ENCODE measurements at regions not wholly inside any gene's neighbourhood (a gene's known extent, or its start where the extent isn't known, plus 50 kb on each side); places are given as distances from the start of the nearest gene placed in this dataset.
"Not testable (repeated sequence)": the region's sequence is repeated elsewhere in the genome, so short reads cannot be mapped to it uniquely, and the experiment has no call there.

GRCh38 chr15:99819981-99820718 lies 86.9 kb upstream of the LYSMD4 start:
- intact Hi-C loops (cut with DNase I, micrococcal nuclease): no loop called here
- H3K9me3 Mint-ChIP-seq (ENCODE audit: low read depth): peaks cover 6% of the 10 kb centered on the region
- ChIA-PET POLR2A (no interaction called here), CTCF (no interaction called here)
- H3K4me3 Mint-ChIP-seq: no peak overlapping the region
- DNase-seq (no peak), ATAC-seq (no peak)
- H3K27me3 Mint-ChIP-seq: no peaks in the 10 kb centered on the region
- peaks cover 38% of the 10 kb centered on the region for H3K4me1 Mint-ChIP-seq
- no peak overlapping the region for H3K27ac Mint-ChIP-seq
- peaks cover 73% of the 10 kb centered on the region for H3K36me3 Mint-ChIP-seq (ENCODE audit: low read depth)

- ATAC-seq (no peak), DNase-seq (no peak)
- CTCF ChIA-PET: no interaction called here
- POLR2A ChIA-PET: no interaction called here
- Mint-ChIP-seq H3K36me3 (ENCODE audit: low read depth) (peaks cover 65% of the 10 kb centered on the region), H3K27me3 (no peaks in the 10 kb centered on the region), H3K9me3 (ENCODE audit: low read depth) (peaks cover 2% of the 10 kb centered on the region), H3K27ac (no peak overlapping the region), H3K4me3 (no peak overlapping the region), H3K4me1 (peaks cover 27% of the 10 kb centered on the region)
- intact Hi-C loops (cut with DNase I, micrococcal nuclease): no loop called here
Observed at GRCh38 chr15:99818872-99819271, 85.6 kb upstream of the LYSMD4 start.

DNA sequence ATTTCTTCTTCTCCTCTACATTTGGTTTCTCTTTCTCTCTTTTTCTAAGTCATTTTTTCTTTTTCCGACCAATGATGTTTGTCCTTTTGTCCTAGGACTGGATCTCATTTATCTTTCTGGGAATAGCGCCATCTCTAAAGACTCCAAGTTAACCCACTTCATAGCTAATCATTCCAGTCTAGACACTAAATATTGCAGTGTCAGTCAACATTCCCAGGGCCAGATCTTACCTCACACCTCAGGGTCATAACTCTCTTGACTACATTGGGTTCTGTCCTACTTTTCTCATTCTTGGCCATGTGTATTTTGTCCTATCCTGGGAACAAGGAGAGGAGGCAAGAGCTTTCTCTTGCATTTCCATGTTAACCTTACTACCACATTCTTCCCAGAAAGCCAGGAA lies 83.6 kb upstream of the LYSMD4 start:
- H3K27ac Mint-ChIP-seq; H3K9me3 Mint-ChIP-seq (ENCODE audit: low read depth); H3K27me3 Mint-ChIP-seq; ATAC-seq; intact Hi-C loops (cut with DNase I, micrococcal nuclease); POLR2A ChIA-PET; DNase-seq; H3K4me3 Mint-ChIP-seq: not testable (repeated sequence)
- peaks cover 68% of the 10 kb centered on the region for H3K36me3 Mint-ChIP-seq (ENCODE audit: low read depth)
- H3K4me1 Mint-ChIP-seq: peaks cover 30% of the 10 kb centered on the region
- CTCF ChIA-PET: interaction anchor here (1.0 kb wide), 1 partner anchor 9 kb away, joined by 3 read pairs; no protein-coding TSS in a partner anchor

- H3K27me3 Mint-ChIP-seq; H3K9me3 Mint-ChIP-seq (ENCODE audit: low read depth); DNase-seq; POLR2A ChIA-PET: not testable (repeated sequence)
- CTCF ChIA-PET: interaction anchor here (2.1 to 2.5 kb wide), 2 partner anchors 13 to 16 kb away, joined by 5 to 9 read pairs; no protein-coding TSS in a partner anchor
- Mint-ChIP-seq H3K36me3 (ENCODE audit: low read depth) (peaks cover 44% of the 10 kb centered on the region), H3K4me1 (peaks cover 26% of the 10 kb centered on the region), H3K27ac (peak overlapping the region; percentile 92), H3K4me3 (peak overlapping the region; percentile 67)
- ATAC-seq: peak; percentile 67
- intact Hi-C loops (cut with DNase I, micrococcal nuclease): loop anchor here (1.0 to 5.0 kb wide), 5 partner anchors 16 to 117 kb away; no protein-coding TSS in a partner anchor
Observed at GRCh38 chr15:99810663-99811062, 77.4 kb upstream of the LYSMD4 start.

GRCh38 chr15:99799854-99800250 lies 66.6 kb upstream of the LYSMD4 start:
- DNase-seq; H3K4me1 Mint-ChIP-seq; H3K4me3 Mint-ChIP-seq; intact Hi-C loops (cut with DNase I, micrococcal nuclease); H3K27ac Mint-ChIP-seq; H3K27me3 Mint-ChIP-seq; H3K9me3 Mint-ChIP-seq (ENCODE audit: low read depth); POLR2A ChIA-PET; ATAC-seq; H3K36me3 Mint-ChIP-seq (ENCODE audit: low read depth): not testable (repeated sequence)
- CTCF ChIA-PET: interaction anchor here (0.6 kb wide), 1 partner anchor 1998 kb away, joined by 3 read pairs; no protein-coding TSS in a partner anchor

GRCh38 chr15:99799182-99799853 lies 66.1 kb upstream of the LYSMD4 start:
- H3K27ac Mint-ChIP-seq; ATAC-seq; H3K27me3 Mint-ChIP-seq; POLR2A ChIA-PET; H3K4me1 Mint-ChIP-seq; intact Hi-C loops (cut with DNase I, micrococcal nuclease); H3K9me3 Mint-ChIP-seq (ENCODE audit: low read depth); DNase-seq; H3K36me3 Mint-ChIP-seq (ENCODE audit: low read depth); H3K4me3 Mint-ChIP-seq: not testable (repeated sequence)
- CTCF ChIA-PET: interaction anchor here (0.6 kb wide), 2 partner anchors 25 to 1998 kb away, joined by 3 read pairs; no protein-coding TSS in a partner anchor

DNA sequence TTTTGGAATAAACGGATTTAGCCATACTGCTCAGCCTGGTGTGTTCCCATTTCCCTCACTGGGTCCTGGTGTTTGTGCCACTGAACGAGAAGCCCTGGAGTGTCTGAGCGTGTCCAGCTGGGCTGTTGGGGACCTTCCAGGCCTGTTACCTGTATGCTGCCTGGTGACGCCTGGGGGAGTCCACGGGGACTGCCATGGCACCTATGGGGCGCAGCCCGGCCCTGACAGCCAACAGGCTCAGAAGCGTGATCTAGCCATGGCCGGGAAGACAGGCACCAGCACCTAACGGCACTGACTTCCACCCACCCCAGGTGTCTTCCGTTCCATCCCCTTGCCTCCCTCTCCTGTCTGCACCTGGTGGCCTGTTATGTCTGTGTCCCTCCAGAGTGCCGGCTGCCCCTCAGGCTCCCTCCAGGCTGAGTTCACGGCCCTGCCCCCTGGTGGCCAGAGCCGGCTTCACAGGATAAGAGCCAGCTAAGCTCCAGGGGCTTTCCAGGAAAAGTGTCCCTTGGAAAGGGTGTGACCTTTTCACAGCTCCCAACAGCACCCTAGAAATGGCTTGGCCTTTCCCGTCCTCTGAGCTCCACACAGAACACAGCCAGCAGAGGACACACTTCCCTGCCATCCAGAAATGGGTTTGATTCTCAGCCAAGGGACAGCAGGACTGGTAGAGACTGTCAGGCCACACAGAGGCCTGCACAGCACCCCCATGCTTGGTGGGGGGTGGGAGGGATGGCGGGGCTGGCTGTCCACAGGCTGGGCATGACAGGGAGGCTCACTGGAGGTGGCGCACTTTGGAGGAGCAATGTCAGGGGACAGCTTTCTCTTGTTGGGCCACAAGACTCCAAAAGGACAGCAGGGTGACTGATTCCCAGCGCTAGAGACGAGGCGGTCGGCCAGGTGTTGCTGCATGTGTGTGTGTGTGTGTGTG lies 64.0 kb upstream of the LYSMD4 start:
- ATAC-seq; H3K9me3 Mint-ChIP-seq (ENCODE audit: low read depth); DNase-seq; intact Hi-C loops (cut with DNase I, micrococcal nuclease); H3K4me3 Mint-ChIP-seq; H3K4me1 Mint-ChIP-seq; H3K36me3 Mint-ChIP-seq (ENCODE audit: low read depth); H3K27me3 Mint-ChIP-seq; H3K27ac Mint-ChIP-seq; POLR2A ChIA-PET: not testable (repeated sequence)
- CTCF ChIA-PET: interaction anchor here (0.7 kb wide), 1 partner anchor 1969 kb away, joined by 3 read pairs; no protein-coding TSS in a partner anchor

DNA sequence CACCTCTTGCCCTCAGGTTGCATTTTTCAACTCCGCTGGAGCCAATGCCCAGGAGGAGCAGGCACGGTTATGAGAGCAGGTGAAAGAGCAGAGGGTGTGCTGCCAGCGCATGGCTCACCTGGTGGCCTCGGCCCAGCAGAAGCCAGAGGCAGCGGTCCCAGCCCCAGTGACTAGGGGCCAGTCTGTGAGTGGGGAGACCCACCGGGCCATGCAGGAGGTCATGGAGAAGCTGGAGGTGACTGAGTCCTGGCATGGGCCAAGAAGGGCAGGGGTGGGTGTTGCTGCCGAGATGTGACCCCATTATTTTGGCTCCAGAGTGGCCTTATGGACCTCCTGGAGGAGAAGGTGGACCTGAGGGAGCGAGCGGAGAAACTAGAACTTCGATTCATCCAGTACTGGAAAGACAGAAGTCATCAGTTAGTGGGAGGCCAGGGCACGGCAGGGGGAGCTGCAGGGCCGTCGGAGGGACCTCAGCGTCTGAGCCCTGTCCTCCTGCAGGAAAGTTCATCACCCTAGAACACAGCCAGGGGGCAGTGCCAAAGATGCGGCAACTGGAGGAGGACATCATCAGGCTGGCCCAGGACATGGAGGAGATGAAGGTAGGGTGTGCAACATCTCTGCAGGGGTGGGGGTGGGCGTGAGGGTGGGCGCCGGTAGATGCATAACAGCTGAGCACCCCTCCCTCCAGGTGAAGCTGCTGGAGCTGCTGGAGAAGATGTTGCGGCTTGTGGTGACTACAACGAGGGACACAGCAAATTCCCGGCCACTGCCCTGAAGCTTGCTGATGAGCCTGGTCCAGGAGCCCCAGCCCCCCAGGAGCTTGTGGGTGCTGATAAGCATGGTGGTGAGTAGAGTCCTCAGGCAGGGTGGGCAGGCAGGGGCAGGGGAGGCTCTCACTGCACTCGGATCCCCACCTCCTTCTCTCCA lies 58.9 kb upstream of the LYSMD4 start:
- H3K27me3 Mint-ChIP-seq; H3K36me3 Mint-ChIP-seq (ENCODE audit: low read depth); H3K4me1 Mint-ChIP-seq; CTCF ChIA-PET; H3K27ac Mint-ChIP-seq; intact Hi-C loops (cut with DNase I, micrococcal nuclease); H3K9me3 Mint-ChIP-seq (ENCODE audit: low read depth); H3K4me3 Mint-ChIP-seq: not testable (repeated sequence)
- DNase-seq (peak; percentile 40), ATAC-seq (peak; percentile 23)
- POLR2A ChIA-PET: interaction anchor here (0.6 kb wide), 1 partner anchor 941 kb away, joined by 3 read pairs; no protein-coding TSS in a partner anchor

DNA sequence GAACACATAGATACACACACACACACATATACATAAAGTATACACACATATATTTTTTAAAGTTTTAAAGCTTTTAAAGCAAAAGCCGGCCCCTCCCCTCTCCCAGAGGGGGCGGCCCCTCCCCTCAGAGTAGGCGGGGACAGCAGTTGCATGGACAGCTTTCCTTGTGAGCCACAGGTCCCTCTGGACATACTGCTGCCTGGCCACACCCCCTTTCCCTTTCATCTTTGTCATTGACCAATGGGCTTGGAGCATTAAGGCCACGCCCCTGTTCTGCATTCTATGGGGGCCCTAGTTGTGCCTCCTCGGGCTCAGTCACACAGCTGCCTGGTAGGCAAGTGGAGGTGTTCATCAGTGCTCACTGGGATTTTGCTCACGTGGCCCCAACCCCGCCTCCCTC lies 57.5 kb upstream of the LYSMD4 start:
- H3K36me3 Mint-ChIP-seq (ENCODE audit: low read depth); intact Hi-C loops (cut with DNase I, micrococcal nuclease); DNase-seq; H3K4me3 Mint-ChIP-seq; H3K27ac Mint-ChIP-seq; POLR2A ChIA-PET; H3K27me3 Mint-ChIP-seq; ATAC-seq; H3K9me3 Mint-ChIP-seq (ENCODE audit: low read depth); H3K4me1 Mint-ChIP-seq: not testable (repeated sequence)
- CTCF ChIA-PET: interaction anchor here (1.2 kb wide), 1 partner anchor 509 kb away, joined by 3 read pairs; no protein-coding TSS in a partner anchor

GRCh38 chr15:99788156-99788555 lies 54.9 kb upstream of the LYSMD4 start:
- H3K4me1 Mint-ChIP-seq: no peaks in the 10 kb centered on the region
- CTCF ChIA-PET: no interaction called here
- H3K27ac Mint-ChIP-seq: no peak overlapping the region
- H3K4me3 Mint-ChIP-seq: no peak overlapping the region
- peaks cover 2% of the 10 kb centered on the region for H3K27me3 Mint-ChIP-seq
- no peaks in the 10 kb centered on the region for H3K36me3 Mint-ChIP-seq (ENCODE audit: low read depth)
- ATAC-seq (no peak), DNase-seq (no peak)
- H3K9me3 Mint-ChIP-seq (ENCODE audit: low read depth): no peaks in the 10 kb centered on the region
- intact Hi-C loops (cut with DNase I, micrococcal nuclease): no loop called here
- POLR2A ChIA-PET: no interaction called here

Data from activated CD4-positive, alpha-beta T cell treated with anti-CD3 and anti-CD28 coated beads for 36 hours (primary cell).